Stimulated activated CD8-positive, alpha-beta memory T cell treated with anti-CD3 and anti-CD28 coated beads, Interleukin-15, amount 100 ng/mL, for 4 hours (primary cell): ENCODE measurements at regions not wholly inside any gene's neighbourhood (a gene's known extent, or its start where the extent isn't known, plus 50 kb on each side); places are given as distances from the start of the nearest gene placed in this dataset.
"Not testable (repeated sequence)": the region's sequence is repeated elsewhere in the genome, so short reads cannot be mapped to it uniquely, and the experiment has no call there.

Experiments used
- DNase-seq, 2 donors: peaks; one replicate each; pipeline ENCODE4 v3.0.0-alpha.2; 2020; ENCODE audit warnings: low read depth in 2 of 2

DNA sequence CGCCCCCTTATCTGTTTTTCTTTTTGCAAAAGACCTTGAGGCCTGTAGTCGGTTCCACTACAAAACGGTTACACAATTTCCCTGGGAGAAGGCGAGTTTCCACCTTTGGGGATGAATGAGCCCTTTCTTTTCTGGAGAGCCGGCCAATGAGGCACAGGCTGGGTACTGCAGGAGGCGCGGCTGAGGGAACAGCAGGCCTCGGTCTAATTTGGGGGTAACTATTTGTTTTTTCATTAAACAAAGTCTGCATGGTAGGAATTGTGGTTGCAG is 129.2 kb downstream of the MYCN start:
- no peak for DNase-seq

DNA sequence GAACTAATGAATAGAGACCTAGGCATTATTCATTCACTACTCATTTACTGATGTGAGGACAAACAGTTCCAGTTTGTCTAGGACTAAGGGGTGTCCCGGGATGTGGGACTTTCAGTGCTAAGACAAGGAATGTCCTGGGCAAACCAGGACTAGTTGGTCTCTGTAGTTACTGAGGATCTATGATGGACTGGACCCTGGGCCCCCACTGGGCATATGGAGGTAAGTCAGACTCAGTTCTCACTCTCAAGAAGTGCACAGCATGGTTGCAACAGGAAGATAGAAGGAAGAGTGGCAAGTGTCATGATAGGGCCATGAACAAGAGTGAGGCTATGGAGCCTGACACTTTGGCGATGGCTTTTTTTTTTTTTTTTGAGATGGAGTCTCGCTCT is 128.2 kb downstream of the MYCN start:
- DNase-seq = no peak

DNA sequence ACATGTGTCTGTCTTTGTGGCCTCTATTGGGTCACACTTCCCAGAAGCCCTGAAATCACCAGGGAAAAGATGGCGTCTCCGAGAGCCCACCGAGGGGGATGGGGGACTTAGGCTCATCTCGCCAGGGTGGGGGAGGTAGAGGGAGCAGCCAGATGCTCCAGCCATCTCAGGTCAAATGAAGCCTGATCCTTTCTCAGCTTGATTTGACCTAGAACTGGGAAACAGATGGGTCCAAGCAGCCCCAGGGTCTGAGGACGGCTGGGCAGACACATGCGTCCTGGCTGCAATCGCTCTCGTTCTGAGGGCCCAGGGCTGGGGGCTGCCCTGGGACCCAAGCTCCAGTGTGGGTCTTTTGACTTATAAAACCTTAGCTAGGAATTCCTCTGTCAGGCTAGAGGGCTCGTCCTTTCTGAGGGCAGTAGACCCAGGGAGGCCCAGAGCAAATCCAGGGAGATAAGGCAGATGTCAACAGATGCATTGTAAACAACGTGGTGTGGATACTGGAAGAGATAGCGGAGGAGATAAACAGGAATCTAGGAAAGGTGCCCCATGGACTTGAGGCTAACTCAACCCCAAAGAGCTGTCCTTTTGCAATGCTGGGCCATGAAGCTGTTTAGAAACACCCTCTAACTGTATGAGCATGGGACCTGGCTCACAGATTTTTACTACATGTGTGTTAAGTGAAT is 127.7 kb downstream of the MYCN start:
- DNase-seq = no peak

DNA sequence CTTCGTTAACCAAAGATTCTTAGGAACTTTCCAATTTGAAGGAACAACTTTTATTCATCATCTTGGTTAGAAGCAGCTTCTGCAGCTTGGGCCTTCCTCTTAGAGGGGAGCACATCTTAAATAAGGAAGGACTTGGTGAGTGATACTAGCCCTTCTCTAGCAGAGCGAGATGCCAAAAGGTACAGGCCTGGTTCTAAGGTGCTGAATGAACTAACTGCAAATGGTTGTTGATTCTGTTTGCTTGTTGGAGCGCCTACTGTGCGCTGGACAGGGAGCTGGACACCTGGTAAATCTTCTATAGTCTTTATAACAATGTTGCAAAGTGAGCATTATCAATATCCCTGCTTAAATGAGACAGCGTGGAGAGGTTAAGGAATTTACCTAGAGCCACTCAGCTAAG is 127.1 kb downstream of the MYCN start:
- no peak for DNase-seq

DNA sequence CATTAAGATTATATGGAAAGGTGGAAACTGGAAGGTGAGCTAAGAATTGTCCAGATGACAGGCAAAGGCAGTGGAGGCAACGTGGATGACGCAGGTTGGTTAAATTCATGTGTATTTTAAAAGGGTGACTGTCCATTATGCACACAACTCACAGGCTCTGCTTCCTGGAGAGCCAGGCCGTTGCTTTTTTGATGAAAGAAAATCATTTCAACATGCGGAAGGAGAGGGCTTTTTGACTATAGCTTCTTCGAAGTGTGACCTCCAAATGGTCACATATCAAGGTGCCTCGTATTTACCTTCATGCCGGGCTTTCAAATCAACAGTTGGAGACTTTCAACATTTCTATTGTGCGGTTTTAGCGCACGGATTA is 126.7 kb downstream of the MYCN start:
- no peak for DNase-seq

DNA sequence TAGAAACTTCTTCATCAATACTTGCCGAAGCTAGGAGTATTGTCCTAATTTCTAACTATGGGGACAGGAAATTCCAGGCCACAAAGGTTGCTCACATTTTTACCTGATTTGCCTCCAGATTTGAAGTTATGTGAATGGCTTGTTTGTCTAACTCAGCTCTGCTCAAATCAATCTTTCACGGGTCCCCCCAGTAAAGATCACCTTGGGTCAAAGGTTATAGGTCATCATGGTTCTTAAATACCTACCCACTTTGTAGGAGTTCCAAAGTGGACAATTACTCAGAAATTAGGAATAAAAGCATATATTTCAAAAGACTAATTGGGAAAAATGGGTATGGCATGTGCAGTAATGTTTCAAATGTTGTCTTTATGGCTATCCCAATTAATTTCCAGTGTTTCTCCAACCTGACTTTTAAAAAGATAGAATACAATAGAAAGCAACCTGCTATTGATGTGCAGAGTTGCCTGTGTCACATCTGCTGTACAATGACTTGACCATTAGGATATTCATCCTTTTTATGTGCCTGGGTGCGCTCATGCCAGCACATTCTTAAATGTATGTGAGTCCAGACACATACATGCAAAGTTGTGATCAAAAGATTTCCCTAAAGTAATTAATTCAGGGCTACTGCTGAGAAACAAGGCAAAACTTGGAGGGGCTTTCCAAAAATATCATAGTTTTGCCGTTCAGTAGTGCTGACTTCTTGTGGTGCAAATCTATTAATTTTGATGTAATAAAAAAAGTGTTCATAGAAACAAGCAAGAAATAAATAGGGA is 126.1 kb downstream of the MYCN start:
- no peak for DNase-seq

DNA sequence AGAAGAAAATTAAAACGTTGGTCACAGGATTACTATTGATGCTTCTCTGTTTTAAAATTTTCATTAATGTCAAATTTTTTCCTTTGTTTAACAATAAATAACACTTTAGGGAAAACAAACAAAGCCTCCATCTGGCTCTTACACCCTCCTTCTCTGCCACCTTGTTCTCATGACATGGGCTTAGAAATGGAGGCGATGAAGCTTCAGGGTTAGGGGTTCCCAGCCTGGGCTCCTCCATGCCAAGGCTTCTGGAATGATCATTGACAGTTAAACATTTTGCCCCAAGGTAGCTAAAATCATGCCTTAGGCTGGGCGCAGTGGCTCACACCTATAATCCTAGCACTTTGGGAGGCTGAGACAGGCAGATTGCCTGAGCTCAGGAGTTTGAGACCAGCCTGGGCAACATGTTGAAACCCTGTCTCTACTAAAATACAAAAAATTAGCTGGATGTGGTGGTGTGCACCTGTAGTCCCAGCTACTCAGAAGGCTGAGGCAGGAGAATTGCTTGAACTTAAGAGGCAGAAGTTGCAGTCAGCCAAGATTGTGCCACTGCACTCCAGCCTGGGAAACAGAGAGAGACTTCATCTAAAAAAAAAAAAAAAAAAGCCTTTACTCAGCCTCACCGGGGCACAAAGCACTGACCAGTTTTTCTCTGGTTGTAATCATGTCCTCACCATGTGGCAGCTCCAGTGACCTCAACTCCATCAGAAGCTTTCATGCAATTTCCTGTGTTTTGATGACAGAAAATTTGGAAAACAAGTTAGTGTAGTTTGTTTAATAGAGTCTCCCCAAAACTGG is 125.1 kb downstream of the MYCN start:
- not testable (repeated sequence) for DNase-seq

DNA sequence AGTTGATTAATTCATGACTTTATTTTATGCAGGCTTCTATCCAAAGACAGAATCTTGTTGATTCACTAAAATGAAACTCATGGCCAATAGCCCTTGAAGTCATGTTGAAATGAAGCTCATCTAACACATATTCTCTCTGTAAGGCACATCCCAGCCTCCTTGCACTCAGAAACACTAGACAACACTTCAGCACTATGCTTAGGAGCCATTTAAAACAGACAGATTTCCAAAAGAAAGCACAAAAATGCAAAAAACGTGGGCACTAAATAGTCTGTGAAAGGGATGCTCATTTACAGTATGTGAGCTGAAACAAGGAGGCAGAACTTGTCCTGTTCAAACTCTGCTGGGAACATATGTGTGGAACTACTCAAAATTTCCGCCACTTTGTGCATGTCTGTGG is 124.4 kb downstream of the MYCN start:
- no peak for DNase-seq

DNA sequence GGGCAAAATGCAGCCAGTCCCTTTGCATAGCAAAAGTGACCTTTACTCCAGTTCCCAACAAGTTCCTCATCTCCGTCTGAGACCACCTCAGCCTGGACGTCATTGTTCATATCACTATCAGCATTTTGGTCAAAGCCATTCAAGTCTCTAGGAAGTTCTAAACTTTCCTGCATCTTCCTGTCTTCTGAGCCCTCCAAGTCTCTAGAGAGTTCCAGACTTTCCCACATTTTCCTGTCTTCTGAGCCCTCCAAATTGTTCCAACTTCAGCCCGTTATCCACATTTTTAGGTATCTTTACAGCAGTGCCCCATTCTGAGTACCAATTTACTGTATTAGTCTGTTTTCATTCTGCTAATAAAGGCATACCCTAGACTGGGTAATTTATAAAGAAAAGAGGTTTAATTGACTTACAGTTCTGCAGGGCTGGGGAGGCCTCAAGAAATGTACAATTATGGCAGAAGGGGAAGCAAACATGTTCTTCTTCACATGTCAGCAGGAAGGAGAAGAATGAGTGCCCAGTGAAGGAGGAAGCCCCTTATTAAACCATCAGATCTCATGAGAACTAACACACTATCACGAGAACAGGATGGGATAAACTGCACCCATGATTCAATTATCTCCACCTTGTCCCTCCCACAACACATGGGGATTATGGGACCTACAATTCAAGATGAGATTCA is 123.7 kb downstream of the MYCN start:
- no peak for DNase-seq

DNA sequence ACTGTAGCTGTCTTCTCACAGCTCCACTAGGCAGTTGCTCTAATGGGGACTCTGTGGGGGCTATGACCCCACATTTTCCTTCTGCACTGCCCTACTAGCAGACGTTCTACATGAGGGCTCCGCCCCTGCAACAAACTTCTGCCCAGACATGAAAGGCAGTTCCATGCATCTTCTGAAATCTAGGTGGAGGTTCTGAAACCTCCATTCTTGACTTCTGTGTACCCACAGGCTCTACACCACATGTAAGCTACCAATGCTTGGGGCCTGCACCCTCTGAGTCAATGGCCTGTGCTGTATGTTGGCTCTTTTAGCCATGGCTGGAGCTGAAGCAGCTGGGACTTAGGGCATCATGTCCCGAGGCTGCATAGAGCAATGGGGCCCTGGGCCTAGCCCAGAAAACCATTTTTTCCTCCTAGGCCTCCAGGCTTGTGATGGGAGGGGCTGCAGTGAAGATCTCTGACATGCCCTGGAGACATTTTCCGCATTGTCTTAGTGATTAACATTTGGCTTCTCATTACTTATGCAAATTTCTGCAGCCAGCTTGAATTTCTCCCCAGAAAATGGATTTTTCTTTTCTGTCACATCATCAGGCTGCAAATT is 123.0 kb downstream of the MYCN start:
- DNase-seq = no peak

DNA sequence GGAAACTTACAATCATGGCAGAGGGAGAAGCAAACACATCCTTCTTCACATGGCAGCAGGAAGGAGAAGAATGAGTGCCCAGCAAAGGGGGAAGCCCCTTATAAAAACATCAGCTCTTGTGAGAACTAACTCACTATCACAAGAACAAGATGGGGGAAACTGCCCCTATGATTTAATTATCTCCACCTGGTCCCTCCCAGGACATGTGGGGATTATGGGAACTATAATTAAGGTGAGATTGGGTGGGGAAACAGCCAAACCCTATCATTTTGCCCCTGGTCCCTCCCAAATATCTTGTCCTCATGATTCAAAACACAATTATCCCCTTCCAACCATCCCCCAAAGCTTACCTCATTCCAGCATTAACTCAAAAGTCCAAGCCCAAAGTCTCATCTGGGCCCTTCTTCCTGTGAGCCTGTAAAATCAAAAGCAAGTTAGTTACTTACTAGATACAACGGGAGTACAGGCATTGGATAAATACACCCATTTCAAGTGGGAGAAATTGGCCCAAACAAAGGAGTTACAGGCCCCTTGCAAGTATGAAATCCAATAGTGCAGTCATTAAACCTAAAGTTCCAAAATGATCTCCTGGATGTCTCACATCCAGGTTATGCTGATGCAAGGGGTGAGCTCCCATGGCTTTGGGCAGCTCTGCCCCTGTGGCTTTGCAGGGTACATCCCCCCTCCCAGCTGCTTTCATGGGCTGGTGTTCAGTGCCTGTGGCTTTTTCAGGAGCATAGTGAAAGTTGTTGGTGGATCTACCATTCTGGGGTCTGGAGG is 122.3 kb downstream of the MYCN start:
- no peak for DNase-seq

DNA sequence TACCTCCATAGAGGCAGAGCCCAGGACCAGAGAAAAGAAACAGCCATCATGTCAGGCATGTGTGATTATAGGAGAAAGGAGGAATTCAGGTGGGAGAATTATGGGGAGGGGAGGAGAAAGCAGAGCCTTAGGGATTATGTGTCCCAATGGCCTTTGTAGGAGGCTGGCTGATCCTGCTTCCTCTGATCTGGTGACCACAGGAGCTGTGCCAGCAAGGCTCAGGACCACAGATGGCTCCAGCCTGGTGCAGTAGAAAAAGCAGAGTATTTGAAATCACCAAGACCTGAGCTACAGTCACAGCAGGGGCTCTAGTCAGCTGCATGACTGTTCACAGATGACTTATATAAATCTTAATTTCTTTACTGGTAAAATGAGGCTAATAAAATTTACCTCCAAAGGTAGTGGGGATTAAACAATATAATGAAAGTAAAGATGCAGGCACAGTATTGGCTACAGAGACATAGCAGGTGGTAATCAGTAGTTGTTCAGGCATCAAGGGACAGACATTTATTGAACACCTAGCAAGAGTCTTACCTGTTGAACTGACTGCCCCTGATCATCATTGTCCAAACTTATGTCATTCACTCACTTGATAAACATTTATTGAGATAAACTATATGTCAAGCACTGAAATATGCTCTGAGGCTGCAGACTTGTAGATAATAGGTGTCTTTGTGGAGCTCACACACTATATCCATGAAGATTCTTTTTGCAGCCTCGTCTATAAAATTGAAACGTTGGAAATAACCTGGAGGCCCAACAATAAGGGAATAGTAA is 121.3 kb downstream of the MYCN start:
- DNase-seq = no peak

DNA sequence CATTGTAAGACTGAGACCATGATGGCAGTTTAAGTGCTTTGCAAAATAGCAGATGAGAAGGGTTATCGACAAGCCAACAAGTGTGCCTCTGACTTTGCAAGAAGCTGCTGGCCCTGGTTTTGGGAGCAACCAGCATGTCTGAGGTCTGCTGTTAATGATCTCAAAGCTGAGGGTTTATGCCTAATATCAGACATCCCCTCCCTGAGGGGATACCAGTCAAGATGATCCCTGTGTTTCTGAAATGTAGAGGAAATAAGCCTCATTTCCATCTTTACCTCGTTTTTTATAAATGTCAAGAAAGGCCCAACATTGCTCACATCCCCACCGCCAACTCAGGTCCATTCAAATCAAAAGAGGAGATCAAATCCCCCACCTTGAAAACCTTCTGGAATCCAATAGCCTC is 120.6 kb downstream of the MYCN start:
- no peak for DNase-seq

DNA sequence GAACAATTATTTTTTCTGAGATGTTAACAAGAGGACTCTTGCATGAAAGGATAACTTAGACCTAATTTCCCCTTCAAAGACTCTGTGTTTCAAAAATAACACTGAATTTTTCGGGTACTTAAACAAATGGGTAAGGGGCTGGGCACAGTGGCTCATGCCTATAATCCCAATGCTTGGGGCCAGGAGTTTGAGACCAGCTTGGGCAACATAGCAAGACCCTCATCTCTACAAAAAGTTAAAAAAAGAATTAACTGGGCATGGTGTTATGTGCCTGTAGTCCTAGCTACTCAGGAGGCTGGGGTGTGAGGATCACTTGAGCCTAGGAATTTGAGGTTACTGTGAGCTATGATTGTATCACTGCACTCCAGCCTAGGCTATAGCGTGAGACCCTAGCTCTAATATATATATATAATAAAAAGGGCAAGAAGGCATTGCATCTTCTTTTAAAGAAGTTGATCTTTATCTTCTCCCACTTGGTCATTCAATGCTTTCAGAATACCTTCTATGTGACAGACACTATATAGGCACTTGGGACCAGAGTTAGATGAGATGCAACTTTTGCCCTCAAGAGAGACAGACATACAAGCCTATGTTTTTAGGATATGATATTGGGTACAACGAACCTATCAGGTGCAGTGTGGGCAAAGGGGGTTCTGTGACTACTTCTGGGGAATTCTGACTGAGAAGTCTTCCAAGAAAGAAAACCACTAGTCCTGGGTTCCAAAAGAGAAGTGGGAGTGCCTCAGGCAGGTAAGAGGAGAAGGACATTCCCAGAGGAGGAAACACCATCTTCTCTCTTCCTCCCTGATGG is 120.0 kb downstream of the MYCN start:
- DNase-seq = no peak

DNA sequence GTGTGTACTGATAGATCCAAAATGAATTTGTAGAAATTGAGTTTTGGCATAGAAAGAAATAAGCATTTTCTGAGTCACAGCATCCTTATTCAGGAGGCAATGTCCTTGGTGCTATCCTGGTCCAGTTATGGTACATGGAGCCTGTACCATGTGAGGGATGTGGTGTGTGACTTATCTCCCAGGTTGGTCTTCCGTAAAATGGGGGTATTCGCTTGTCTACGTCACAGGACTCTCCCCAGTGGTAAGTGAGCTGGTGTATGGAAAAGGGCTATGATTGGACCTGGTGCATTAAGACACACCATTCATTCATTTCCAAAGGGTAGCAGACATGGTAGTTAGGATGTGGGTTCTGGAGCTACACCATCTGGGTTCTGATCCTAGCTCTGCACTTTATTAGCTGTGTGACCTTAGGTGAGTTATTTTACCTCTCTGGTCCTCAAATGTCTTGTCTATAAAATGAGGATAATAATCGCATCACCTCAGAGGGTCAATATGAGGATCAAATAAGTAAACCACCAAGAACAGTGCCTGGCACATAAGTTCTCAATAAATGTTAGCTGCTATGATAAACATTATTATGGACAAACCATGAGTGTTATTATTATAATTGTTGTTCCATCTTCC is 119.2 kb downstream of the MYCN start:
- no peak for DNase-seq

DNA sequence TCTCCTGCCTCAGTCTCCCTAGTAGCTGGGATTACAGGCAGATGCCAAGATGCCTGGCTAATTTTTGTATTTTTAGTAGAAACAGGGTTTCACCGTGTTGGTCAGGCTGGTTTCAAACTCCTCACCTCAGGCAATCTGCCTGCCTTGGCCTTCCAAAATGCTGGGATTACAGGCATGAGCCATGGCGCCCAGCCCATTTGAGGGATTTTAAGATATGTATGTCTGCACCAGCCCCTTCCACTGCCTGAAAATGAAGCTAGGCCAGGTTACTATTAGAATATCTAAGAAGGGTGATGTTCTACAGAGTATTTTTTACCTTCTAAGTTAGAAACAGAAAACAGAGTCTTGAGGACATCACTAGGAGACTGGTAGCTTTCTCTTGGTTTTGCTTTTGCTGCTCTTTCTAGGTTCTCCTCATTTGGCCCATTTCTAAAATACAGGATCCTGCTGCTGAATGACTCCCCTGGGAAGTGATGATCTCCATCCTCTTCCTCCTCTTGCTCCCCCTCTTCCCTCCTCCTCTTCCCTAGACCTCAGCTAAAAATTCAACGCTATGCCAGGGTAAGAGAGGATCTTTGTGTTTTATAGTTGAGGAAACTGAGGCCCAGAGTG is 118.5 kb downstream of the MYCN start:
- no peak for DNase-seq

DNA sequence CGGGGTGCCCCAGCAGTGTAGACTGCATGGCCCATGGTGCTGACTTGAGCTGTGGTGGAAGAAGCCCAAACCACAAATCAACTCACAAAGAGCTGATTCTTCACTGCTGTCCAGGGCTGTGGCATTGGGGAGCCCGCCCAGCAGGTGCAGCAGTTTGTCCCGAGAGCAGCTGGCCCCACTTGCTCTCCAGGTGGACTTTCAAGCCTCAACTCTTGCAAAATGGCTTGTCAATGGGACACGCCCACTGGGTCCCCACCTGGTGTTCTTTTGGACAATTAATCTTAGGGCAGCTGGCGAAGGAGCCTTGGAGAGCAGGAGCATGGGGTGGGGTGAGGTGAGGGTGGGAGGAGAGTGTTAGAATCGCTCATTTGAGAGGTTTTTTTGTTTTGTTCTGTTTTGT is 117.9 kb downstream of the MYCN start:
- no peak for DNase-seq

DNA sequence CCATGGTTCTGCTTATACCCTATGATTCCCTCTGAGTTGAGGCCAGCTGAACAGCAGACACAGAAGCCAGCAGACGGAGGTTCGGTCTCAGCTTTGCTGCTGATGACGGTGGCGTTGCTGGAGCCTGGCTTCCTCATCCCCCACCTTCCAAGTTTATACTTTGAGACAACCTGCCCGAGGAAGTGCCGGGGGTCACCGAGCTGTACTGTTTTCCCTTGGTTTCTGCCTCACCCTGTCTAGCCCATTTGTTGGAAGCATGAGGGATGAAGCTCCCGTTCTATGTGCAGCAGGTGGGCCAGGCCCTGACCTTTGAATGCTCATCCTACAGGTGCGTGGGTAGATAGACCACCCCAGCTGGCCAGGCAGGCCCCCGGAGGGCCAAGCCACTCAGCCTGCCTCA is 117.3 kb downstream of the MYCN start:
- DNase-seq = no peak
